GM10266 (cell line): ENCODE measurements at regions not wholly inside any gene's neighbourhood (a gene's known extent, or its start where the extent isn't known, plus 50 kb on each side); places are given as distances from the start of the nearest gene placed in this dataset.
"Not testable (repeated sequence)": the region's sequence is repeated elsewhere in the genome, so short reads cannot be mapped to it uniquely, and the experiment has no call there.

Experiments used
- DNase-seq: peaks from one replicate; pipeline ENCODE4 v3.0.0; 2012; ENCODE audit errors: extremely low spot score
- TF ChIP-seq, protein P1 (sequence below): IDR thresholded peaks from 2 replicates; pipeline ENCODE4 v1.5.1; 2012; ENCODE audit warnings: mild to moderate bottlenecking, low read depth; ENCODE audit not compliant: control insufficient read depth, insufficient read depth; ENCODE audit errors: missing control alignments

GRCh38 chr3:86887876-86888275, 103.1 kb downstream of the VGLL3 start:
- DNase-seq = no peak
- TF ChIP-seq, protein P1, sequence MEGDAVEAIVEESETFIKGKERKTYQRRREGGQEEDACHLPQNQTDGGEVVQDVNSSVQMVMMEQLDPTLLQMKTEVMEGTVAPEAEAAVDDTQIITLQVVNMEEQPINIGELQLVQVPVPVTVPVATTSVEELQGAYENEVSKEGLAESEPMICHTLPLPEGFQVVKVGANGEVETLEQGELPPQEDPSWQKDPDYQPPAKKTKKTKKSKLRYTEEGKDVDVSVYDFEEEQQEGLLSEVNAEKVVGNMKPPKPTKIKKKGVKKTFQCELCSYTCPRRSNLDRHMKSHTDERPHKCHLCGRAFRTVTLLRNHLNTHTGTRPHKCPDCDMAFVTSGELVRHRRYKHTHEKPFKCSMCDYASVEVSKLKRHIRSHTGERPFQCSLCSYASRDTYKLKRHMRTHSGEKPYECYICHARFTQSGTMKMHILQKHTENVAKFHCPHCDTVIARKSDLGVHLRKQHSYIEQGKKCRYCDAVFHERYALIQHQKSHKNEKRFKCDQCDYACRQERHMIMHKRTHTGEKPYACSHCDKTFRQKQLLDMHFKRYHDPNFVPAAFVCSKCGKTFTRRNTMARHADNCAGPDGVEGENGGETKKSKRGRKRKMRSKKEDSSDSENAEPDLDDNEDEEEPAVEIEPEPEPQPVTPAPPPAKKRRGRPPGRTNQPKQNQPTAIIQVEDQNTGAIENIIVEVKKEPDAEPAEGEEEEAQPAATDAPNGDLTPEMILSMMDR = no peak

GRCh38 chr3:86880066-86880465, 110.9 kb downstream of the VGLL3 start:
- DNase-seq = no peak
- TF ChIP-seq, protein P1 = no peak

DNA sequence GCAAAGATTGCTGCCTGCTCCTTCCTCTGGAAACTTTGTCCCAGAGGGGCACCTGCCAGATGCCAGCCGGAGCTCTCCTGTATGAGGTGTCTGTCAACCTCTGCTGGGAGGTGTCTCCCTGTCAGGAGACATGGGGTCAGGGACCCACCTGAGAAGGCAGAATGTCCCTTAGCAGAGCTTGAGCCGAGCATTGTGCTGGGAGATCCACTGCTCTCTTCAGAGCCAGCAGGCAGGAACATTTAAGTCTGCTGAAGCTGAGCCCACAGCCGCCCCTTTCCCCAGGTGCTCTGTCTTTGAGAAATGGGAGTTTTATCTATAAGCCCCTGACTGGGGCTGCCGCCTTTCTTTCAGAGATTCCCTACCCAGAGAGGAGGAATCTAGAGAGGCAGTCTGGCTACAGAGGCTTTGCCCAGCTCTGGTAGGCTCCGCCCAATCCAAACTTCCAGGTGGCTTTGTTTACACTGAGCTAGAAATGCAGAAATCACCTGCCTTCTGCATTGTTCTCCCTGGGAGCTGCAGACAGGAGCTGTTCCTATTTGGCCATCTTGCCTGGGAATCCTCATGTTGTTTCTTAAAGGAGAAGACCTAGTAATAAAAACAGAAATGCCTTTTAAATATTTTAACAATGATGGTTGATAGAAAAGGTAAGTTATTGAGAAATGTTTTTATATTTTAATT, 114.3 kb downstream of the VGLL3 start:
- not testable (repeated sequence) for DNase-seq

- DNase-seq = not testable (repeated sequence)
Measured at GRCh38 chr3:86874790-86875189, 116.2 kb downstream of the VGLL3 start.

DNA sequence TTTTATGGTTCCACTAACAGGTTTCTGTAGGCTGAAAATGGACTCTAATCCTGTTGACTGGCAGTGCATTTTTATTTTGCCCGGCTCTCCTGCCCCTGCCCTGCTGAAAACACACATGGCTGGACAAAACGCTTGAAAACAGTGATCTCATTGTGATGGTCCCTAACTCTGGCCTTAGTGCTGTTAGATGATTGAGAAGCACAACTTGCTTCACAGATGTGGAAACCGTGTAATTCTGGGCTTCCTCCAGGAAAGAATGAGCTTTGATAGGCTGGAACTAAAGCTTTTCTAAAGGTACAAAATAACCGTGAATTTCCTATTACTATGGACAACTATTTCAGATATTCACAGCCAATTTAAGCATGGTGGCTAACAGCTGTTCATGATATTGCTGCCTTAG, 121.4 kb downstream of the VGLL3 start:
- DNase-seq = no peak
- TF ChIP-seq, protein P1 = no peak

GRCh38 chr3:86867982-86868381, 123.0 kb downstream of the VGLL3 start:
- DNase-seq = no peak
- TF ChIP-seq, protein P1 = no peak

GRCh38 chr3:86865506-86865905, 125.4 kb downstream of the VGLL3 start:
- no peak for DNase-seq
- TF ChIP-seq, protein P1 = no peak

GRCh38 chr3:86856711-86857110, 134.2 kb downstream of the VGLL3 start:
- TF ChIP-seq, protein P1 = no peak
- DNase-seq = no peak
